GM18867 (cell line): ENCODE measurements at regions not wholly inside any gene's neighbourhood (a gene's known extent, or its start where the extent isn't known, plus 50 kb on each side); places are given as distances from the start of the nearest gene placed in this dataset.

Source experiments
- ATAC-seq: cut with Tn5 transposase; IDR thresholded peaks from one replicate; pipeline ENCODE4 v1.9.1; 2021; ENCODE audit warnings: mild to moderate bottlenecking, moderate library complexity; ENCODE audit not compliant: unreplicated experiment

DNA sequence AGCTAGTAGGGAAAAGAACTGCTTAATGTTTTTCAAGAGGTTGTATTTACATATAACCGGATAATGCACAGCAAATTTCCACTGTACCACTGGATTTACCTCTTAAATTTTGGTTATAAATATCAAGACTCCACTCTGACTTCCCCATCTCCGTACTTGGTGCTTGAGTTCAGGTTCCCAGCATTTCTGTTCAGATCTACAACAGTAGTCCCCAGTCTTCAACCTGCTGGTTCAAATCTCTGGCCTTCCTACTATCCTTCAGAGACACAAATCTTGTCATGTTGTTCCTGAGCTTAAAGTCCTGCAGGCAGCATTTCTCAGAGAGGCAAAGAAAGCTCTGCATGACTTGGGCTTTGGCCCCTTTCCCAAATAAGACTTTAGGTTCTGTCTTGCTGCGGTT is 392.6 kb upstream of the ATP5MC3 start:
- no peak for ATAC-seq

DNA sequence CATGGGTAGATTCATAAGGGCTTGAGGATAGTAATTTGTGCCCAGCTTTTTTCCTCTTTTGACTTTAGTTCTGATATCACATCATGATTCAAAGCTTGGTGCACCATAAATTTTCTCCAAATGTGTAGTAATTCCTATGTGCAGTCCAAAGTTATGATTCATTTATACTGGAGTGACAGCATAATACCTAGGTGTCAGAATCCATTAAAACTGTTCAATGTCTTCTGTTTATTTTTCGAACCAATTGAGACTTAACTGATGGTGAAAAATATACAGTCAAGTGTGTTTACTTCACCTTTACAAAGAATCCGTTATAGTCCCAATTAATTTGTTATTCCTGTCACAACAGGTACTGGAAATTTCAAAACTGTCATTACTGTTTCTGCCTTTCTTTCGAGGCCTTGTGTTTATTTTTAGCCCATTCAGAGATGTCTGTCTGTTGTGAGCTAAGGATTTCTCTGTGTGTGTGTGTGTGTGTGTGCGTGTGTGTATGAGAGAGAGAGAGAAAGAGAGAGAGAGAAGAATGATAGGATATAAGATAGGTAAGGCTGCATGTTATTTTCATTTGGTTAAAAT is 389.7 kb upstream of the ATP5MC3 start:
- ATAC-seq: no peak

DNA sequence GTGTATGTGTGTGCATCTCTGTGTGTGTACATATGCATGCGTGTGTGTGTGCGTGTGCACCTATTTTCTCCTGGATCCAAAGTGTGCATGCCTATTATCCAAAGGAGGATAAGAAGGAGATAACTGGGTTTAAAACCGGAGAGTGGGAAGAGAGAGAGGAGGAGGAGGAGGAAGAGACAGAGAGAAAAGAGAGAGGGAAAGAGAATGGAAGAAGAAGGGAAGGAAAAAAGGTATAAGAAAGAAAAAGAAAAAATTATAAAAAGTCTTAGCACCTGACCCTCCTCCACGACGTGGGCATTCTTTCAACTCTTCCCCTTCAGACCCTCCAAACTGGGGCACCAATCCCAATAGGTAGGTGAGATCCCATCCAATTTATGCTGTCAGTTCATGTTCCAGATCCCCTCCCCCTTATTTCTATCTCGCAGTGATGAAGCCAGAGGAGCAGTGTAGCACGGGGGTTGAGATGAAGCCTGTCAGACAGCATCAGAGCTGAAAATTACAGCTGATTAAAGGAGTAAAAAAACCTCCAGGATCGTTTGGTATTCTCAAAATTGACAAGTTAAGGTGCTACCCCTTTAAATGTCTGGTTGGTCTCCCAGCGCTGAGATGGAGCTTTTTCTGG is 386.7 kb upstream of the ATP5MC3 start:
- no peak for ATAC-seq

DNA sequence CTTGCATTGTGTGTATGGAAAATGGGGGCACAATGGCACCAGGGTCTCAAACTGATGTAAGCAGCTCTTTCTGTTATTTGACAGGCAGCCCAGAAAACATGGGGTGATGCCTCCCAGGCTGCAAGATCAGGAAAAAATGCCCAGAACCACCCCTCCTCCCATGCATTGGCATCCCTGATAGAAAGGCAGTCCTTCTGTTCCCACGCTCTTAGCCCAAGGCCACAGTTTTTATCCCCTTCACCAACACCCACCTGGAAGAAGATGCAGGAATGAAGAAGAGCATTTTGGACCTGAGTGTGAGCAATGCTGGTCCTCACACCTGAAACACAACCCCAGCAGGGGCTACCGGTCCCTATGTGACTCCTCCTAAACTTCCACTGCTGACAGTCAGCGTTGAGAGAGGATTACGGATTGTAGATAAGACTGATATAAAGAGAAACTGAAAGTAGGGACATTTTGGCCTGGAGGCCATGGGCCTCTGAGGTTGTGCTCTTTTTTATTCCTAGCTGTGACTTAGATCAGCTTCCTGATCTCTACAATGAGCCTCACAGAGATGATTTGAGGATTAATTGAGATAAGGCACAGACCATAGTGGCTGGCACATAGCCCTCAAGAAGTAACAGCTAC is 386.0 kb upstream of the ATP5MC3 start:
- ATAC-seq: no peak

DNA sequence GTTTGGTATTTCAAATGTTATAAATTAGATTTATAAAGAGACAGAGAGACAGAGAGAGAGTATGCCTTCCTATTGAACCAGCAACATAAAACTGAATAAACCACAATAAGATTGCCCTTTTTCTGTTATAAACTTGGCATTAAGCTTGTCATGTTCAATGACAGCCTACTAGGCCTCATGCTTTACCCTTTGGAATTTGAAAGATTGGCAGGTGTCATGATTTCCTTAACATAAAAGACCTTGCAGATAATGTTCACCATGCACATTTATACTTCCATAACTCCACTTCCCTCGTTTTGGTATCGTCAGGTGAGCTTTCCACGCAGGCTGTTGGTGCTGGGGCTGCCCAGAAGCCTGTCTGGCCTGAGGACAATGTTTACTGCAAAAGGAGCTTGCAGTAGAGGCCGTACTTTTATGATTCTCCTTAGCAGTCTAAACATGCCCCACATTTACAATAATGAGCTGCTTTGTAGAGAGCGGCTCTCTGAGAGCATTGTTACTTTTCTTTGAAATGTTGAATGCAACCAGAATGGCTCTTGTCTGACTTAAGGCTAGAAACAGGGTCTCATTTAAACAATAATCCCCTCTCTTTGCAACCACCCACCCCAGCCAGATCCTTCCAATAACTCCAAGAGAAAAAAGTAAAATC is 379.1 kb upstream of the ATP5MC3 start:
- ATAC-seq: no peak

DNA sequence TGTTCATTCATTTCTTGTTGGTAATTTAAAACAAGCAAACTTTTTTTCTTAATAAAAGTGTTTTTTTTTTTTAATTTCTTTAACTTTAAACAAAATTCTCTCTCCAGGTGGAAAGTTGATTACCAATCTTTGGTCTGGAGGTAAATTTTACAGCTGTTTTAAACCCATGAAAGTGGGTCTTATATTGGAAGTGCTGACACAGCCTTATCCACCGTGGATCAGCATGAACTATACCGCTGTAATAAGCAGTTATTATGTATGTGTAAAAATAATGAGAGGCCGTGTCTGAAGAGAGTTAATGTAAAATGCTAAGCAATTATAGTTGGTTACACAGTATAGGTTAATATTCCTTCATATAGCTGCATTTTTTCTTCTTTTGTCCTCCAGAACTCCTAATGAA is 378.1 kb upstream of the ATP5MC3 start:
- ATAC-seq: no peak

DNA sequence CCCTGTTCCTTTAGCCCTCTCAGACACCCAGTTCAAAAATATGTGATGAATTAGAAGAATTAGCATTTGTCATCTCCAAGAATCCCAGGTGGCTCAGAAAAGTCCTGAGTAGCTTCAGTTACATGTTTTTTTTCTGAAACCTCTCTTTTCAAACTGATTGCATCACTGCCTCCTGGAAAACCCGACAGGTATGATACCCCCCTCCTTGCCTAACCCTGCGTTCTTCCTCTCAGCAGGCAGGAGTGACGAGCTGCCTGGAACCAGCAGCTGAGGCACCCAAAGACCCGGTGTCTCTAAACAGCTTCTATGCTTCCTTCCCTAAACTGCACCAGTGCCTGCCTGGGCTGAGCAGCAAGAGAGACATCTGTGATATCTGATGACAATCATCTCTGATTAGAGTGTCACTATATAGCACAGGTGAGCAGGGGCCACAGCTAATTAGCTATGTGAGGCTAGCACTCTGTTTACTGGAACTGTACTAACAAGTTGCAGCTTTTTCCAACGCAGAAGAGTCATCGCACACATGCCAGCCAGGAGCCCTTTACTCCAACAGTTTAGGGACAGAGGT is 376.4 kb upstream of the ATP5MC3 start:
- ATAC-seq: no peak

DNA sequence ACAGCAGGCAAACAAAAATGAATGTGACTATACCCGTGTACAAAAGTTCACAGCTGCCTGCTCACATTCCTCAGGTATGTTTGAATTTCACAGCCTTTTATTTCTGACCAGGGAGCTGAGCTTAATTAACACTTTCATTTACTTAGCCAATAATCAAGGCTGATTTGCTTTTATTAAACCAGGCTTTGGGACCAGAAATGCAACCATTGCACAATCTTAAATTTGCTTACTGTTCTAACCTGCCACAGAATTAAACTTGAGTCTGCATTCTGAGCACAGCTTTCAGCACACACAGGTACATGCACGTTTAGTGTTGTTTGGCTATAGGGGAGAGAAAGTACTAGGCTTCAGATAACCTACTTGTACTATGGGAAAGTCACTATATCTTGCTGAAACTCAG is 372.4 kb upstream of the ATP5MC3 start:
- no peak for ATAC-seq

DNA sequence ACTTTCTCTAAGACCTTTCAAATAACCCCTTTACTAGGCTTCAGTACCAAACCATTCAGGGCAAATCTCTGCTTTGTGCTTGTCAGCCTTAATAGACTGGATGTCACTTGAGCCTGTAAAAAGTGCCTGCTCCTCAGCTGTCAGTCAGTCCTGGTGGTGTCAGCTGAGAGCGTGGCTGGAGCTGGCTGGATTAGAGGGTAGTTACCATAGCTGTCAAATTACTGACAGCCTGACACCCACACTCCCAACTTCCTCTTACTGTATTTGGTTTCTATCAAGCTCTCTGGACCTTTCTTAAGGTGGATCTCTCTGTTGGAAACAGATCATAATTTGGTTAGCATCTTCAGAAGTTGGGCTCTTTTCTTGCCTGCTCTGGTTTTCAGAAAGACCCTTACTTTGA is 371.4 kb upstream of the ATP5MC3 start:
- ATAC-seq: no peak

DNA sequence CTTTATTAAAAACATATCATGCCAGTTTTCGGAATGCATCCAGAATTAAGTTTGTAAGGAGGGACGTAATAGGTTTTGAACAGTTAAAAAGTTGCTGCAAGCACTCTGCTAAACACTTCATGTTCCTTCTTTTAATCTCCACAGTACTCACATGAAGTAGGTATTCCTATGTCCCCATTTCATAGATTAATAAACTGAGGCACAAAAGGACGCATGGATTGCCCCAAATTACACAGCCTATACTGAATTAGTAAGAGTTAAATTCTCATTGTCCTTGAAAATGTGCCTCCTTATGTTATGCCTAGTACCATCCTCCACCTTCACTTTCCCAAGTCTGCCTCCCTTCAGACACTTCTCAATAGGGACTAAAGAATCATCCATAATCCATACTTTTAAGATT is 358.9 kb upstream of the ATP5MC3 start:
- no peak for ATAC-seq

DNA sequence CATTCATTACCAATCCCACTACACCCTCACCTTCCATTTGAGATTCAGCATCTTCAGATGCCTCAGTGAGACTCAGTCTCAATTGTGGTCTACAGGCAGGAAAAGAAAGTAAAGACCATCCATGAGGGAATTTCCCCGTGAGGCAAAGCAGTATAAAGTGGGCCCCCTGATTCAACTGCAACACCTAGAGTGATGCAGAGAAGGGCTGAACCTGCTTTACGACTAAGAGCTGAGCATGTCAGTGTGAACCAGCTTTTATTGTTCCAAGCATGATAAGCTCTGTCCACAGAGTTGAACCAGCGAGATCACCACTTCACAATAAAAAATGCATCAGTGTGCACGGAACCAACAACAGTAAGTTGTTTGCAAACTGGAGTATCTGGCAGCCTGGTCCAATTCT is 357.6 kb upstream of the ATP5MC3 start:
- ATAC-seq: no peak

DNA sequence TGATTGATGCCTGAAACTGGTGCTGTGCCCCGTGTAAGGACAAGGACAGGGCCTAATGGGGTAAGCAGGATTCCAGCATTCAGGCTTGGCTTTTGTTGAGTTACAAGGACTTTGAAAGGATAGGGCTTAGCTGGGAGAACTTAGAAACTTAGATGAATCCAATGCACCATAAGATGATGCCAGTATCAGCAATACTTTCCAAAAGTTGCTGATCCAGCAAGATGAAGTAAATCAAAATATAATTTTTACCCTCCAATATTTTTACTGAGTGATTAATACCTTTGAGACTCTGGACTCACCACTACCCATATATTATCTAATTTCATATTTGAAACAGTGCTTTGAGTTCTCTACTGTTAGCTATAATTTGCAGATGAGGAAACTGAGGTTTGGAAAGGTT is 354.5 kb upstream of the ATP5MC3 start:
- ATAC-seq: no peak

DNA sequence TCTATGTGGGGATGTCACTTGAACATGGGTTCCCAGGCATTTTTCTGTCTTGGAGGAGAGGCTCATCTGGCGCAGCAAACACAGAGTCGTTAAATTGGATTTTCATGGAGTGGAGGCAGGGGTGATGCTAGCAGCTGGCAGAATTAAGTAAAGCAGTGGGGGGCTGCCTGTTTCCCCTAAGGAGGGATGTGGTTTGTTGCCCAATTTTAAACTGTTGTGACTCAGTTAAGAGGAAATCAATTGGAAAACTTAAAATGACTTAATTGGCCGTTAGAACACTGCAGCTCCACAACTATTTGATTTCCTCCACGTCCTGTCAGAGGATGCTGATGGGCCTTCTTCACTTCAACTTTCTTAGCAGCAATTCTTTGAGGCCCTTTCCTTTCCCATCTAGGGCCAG is 354.1 kb upstream of the ATP5MC3 start:
- ATAC-seq: no peak

DNA sequence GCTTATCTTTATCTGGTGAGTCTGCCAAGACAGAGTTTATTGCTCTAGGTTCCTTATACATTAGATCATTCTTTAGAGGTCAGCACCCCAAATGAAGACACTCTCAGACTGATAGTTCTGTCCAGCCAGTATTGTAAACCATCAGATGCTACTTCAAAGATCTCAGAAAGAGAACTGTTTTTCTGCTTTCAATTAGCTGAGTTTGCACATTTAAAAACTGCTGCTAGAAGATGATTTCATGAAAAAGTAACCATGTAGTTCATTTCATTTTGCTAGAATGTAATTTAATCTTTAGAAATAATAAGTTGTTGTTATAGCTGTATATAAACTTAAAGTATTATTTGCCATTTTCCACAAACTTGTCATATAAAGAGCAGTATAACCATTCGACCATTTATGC is 344.5 kb upstream of the ATP5MC3 start:
- ATAC-seq: no peak

DNA sequence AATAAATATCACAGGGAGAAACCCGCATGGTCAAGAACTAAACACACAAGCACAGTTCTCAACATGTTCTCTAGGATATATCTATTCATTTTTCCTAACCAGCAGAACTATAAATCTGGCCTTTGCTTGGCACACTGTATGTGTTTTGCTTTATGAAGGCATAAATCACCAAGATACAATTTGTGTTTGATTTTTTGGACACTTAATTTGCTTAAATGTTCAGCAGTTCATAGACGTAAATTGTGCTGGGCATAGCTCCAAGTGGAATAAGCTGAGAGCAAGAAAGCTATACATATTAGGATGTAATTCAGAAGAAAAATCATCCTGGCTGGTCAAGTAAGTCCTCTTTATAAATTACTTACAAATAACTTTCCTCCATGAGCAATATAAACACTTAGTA is 341.5 kb upstream of the ATP5MC3 start:
- ATAC-seq: no peak

DNA sequence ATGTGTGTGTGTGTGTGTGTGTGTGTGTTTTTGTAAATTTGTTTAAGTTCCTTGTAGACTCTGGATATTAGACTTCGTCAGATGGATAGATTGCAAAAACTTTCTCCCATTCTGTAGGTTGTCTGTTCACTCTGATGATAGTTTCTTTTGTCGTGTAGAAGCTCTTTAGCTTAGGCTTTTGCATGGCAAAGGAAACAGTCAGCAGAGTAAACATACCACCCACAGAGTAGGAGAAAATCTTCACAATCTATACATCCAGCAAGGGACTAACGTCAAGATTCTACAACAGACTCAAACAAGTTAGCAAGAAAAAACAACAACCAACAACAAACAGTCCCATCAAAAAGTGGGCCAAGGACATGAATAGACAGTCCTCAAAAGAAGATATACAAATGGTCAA is 336.7 kb upstream of the ATP5MC3 start:
- no peak for ATAC-seq

DNA sequence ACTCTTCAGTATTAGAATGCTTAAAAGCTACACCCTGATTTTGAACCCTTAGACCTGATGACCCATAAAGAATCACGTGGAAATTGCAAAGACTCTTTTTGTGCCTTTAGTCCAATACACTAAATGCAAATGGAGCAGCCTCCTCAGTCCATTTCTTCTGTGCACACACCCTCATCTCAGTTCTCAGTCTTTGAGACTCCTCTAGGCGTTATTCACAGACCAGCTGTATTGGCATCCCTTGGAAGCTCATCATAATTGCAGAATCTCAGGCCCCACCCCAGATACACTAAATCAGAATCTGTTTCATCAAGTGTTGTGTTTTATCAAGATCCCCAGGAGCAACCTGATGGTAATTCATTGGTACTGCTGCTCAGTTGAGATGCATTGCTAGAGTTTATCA is 335.0 kb upstream of the ATP5MC3 start:
- no peak for ATAC-seq

DNA sequence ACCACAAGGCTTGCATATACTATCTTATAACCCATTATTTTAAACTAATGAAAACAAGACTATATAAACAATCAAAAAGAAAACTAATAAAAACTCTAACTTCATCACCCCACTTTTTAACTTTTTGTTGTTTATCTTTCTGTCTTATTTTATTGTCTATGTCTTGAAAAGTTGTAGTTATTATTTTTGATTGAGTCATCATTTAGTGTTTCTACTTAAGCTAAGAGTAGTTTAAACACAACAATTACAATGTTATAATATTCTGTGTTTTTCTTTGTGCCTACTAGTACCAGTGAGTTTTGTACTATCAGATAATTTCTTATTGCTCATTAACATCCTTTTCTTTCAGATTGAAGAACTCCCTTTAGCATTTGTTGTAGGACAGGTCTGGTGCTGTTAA is 318.7 kb upstream of the ATP5MC3 start:
- no peak for ATAC-seq

DNA sequence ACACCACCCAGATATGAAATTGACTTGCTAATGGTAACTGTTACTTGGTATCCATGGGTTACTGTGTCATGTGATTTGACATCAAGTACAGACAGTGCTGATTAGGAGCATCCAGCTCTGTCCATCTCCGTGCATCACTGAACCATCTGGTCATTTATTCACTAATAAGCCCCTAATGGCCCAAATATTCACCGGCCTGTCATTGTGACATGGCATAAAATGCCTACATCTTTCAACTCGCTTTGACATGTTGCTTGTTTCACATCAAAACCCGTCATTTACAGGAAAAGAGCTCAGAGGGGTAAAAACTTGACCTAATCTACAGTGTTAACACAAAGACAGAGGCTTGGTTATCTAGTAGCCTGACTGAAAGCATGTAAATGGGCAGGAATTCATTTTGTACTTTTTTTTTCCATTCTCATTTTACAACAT is 308.9 kb upstream of the ATP5MC3 start:
- ATAC-seq: no peak

DNA sequence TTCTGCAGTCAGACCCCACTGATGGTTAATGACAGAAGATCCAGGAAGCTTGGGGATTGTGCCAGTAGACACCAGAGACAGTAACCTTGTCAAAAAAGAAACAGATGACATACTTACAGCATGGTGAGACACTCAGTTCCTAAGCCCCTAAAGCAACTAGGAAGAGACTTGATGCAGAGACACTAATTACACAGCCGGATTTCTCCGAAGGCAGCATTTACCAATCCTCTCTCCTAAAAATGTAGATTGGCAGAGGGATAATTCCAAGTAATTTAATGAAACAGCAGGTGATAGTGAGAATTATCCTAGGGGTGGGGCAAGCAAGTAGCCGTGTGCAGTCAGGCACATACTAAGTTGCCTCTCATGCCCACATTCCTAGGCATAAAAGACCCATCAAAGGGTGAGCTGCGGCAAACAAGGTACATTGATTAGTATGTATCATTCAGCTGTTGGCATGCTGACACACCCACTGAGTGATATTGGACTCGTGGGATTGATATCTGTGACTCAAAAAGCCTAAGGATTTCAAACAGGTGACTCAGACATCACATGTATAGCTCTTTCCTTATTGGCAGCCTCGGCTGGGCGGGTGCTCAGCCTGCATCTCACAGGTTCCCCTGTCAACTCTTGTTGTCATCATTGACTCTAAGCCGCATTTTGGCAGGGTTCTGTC is 296.7 kb upstream of the ATP5MC3 start:
- no peak for ATAC-seq

DNA sequence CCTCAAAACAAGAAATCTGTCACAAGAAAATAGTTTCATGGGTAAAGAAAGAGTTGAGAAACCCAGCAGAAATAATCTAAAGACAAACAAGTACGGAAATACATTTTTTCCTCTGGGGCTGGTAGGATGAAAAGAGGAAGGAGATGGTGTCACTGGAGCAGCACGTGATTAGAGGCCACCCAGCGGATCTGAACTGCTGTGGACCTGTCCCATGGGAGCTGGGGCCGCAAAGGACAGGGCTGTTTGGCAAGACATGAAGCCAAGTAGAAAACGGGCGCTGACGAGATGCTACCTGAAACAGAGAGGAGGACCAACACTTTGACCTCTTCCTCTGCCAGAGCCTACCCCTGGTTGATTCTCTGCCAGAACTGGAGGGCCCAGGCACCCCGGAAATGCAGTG is 295.4 kb upstream of the ATP5MC3 start:
- no peak for ATAC-seq
